ENCODE measurements at regions not wholly inside any gene's neighbourhood (a gene's known extent, or its start where the extent isn't known, plus 50 kb on each side); places are given as distances from the start of the nearest gene placed in this dataset.

DNA sequence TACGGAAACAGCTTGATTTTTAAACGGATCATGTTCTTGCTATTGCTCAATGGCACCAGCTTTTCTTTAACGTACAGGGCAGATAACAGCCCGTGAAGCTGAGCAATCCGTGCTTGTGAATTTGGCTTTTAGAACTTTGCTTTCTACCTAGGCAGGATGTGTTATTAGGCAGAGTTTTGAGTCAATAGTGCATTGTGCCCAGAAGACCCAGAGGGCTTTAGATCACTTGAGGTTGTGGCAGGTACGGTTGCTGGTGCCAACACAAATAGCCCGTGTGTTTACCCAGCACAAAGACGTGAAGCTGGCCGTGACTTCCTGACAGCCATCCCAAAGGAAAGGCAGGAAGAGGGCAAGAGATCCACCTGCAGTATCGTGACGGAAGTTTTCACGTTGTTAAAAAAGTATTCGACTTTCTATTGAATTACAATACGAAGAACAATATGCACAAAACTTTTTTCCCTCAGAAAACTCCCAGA lies 117.4 kb upstream of the FRMD1 start:
- Mint-ChIP-seq H3K9me3 (ENCODE audit: unreplicated experiment) (no peaks in the 10 kb centered on the region), H3K4me3 (ENCODE audit: unreplicated experiment) (no peak overlapping the region), H3K4me1 (ENCODE audit: unreplicated experiment) (peaks cover 2% of the 10 kb centered on the region), H3K27ac (ENCODE audit: unreplicated experiment) (no peak overlapping the region), H3K27me3 (ENCODE audit: unreplicated experiment) (peaks cover 23% of the 10 kb centered on the region), H3K36me3 (ENCODE audit: unreplicated experiment) (peaks cover 1% of the 10 kb centered on the region)
- TF ChIP-seq, protein P1, sequence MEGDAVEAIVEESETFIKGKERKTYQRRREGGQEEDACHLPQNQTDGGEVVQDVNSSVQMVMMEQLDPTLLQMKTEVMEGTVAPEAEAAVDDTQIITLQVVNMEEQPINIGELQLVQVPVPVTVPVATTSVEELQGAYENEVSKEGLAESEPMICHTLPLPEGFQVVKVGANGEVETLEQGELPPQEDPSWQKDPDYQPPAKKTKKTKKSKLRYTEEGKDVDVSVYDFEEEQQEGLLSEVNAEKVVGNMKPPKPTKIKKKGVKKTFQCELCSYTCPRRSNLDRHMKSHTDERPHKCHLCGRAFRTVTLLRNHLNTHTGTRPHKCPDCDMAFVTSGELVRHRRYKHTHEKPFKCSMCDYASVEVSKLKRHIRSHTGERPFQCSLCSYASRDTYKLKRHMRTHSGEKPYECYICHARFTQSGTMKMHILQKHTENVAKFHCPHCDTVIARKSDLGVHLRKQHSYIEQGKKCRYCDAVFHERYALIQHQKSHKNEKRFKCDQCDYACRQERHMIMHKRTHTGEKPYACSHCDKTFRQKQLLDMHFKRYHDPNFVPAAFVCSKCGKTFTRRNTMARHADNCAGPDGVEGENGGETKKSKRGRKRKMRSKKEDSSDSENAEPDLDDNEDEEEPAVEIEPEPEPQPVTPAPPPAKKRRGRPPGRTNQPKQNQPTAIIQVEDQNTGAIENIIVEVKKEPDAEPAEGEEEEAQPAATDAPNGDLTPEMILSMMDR (IDR thresholded peaks at IDR 0.05) = no peak
- DNase-seq (ENCODE audit: extremely low spot score, unreplicated experiment) = peak; percentile 1

DNA sequence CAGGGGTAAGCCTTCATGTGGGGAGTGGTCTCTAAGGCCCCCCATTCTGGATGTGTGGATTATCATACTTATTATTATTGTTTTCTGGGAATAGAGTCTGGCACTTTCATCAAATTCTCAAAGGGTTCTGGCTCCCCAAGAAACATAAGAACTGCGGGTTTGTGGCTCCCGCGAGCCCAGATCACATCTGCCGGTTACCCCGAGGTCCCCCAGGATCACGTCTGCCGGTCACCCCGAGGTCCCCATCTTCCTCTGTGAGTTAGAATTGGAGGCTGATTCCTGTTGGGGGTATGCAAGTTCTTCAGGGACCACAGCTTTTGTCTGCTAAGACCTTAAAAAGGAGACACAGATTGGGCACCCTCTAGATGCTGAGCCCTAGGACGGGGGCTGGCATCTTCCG lies 116.7 kb upstream of the FRMD1 start:
- Mint-ChIP-seq H3K4me3 (ENCODE audit: unreplicated experiment) (no peak overlapping the region), H3K27me3 (ENCODE audit: unreplicated experiment) (peaks cover 30% of the 10 kb centered on the region), H3K9me3 (ENCODE audit: unreplicated experiment) (no peaks in the 10 kb centered on the region), H3K36me3 (ENCODE audit: unreplicated experiment) (no peaks in the 10 kb centered on the region), H3K27ac (ENCODE audit: unreplicated experiment) (no peak overlapping the region), H3K4me1 (ENCODE audit: unreplicated experiment) (peaks cover 2% of the 10 kb centered on the region)
- TF ChIP-seq, protein P1 (IDR thresholded peaks at IDR 0.05) = no peak
- peak; percentile 59 for DNase-seq (ENCODE audit: extremely low spot score, unreplicated experiment)

DNA sequence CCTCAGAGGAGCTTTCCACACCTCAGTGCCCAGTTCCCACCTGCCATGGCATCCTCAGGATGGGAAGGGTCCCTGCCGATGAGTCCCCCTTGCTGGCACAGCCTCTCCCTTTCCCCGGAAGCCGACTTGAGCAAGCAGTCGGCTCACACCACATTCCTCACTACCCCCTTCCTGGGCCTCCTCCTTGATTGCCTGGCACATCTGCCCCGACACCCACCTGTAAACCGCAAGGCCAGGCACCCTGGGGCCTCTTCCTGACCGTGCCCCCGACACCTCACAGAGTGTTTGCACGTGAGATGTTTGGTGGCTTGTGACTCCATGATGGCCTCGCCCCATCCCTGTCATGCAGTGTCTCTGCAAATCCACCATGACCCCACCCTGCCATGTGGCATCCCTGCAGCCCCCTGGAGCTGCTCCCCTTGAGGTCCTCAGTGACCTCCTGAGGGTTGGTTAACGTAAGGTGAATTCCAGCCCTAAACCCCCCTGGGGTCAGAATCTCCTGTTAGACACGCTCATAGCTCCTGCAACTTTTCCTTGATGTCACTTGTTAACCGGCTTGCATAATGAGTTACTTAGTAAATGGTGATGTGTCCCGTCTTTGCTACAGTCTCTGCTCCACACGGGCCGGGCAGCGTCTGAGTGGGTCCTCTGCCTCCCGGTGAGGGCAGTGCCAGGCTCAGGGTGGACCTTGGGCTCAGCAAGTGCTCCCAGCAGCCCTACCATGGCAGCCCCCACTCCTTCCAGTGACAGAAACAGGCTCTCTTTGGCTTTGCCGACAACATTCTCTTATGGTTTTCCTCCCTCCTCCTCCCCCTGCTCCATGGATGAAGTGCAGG lies 115.9 kb upstream of the FRMD1 start:
- H3K27ac Mint-ChIP-seq (ENCODE audit: unreplicated experiment) = no peak overlapping the region
- no peak overlapping the region for H3K4me3 Mint-ChIP-seq (ENCODE audit: unreplicated experiment)
- DNase-seq (ENCODE audit: extremely low spot score, unreplicated experiment) = peak; percentile 80

DNA sequence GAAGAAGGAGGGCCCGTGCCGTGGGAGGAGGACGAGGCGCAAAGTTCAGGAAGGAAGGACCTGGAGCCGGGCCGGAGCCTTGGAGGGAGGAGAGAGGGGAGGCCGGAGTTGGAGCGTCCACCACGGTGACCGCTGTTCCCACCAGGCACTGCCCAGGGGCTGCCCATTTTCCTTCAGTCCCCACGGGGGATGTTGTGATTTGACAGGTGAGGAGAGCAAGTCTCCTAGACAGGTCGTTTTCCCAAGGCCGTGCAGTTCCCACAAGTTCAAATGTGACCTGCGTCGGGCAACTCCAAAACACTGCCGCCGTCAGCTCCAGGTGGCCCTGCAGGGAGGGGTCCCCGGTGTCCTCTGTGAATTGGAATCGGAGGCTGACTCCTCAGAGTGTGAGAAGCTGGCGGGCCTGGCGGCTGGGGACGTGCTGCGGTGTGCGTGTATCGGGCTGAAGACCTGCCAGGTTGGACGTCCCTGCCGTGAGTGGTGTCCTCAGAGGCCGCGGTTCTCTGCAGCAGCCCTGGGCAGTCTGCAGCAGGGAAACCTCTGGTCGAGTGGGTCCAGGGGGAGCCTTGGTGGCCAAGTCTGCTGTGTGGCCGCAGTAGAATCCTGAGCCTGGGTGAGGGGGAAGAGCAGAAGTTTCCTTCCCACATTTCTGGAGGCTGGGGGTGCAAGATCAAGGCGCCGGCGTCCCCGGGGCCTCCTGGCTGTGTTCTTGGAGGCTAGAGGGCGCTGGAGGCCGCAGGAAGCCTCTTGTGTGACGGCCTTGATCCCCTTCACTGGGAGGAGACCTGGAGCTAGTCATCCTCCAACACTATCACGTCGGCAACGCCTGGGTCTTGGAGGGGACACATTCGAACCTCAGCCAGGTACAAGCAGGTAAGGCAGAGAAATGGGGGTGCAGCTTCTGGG lies 115.1 kb upstream of the FRMD1 start:
- TF ChIP-seq, protein P1 (IDR thresholded peaks at IDR 0.05) = no peak
- H3K27me3 Mint-ChIP-seq (ENCODE audit: unreplicated experiment) = peaks cover 23% of the 10 kb centered on the region
- no peaks in the 10 kb centered on the region for H3K36me3 Mint-ChIP-seq (ENCODE audit: unreplicated experiment)
- DNase-seq (ENCODE audit: extremely low spot score, unreplicated experiment) = peak; percentile 83
- no peaks in the 10 kb centered on the region for H3K9me3 Mint-ChIP-seq (ENCODE audit: unreplicated experiment)
- H3K27ac Mint-ChIP-seq (ENCODE audit: unreplicated experiment) = no peak overlapping the region
- H3K4me1 Mint-ChIP-seq (ENCODE audit: unreplicated experiment) = peaks cover 2% of the 10 kb centered on the region
- no peak overlapping the region for H3K4me3 Mint-ChIP-seq (ENCODE audit: unreplicated experiment)

More for the DNA sequence above, 115.9 kb upstream of the FRMD1 start:
- TF ChIP-seq, protein P1 (IDR thresholded peaks at IDR 0.05) = no peak
- Mint-ChIP-seq H3K9me3 (ENCODE audit: unreplicated experiment) (no peaks in the 10 kb centered on the region), H3K4me1 (ENCODE audit: unreplicated experiment) (peaks cover 2% of the 10 kb centered on the region), H3K27me3 (ENCODE audit: unreplicated experiment) (peaks cover 25% of the 10 kb centered on the region), H3K36me3 (ENCODE audit: unreplicated experiment) (no peaks in the 10 kb centered on the region)
